Gastroesophageal sphincter (tissue), 3 donors: ENCODE measurements at regions not wholly inside any gene's neighbourhood (a gene's known extent, or its start where the extent isn't known, plus 50 kb on each side); places are given as distances from the start of the nearest gene placed in this dataset.

Source experiments
- CTCF ChIP-seq, 4 experiments: fragments of 200-600 bp in 2 of 4; fragments of 450-650 bp in 2 of 4; sonication (generic) in 1 of 4; IDR thresholded peaks; one replicate each; pipeline ENCODE4 v1.5.1; 2017 to 2019; ENCODE audit warnings: antibody characterized with exemption in 4 of 4, mild to moderate bottlenecking in 2 of 4, moderate library complexity in 2 of 4
- EP300 ChIP-seq: sonication (generic); formaldehyde crosslinking; IDR thresholded peaks from one replicate; pipeline ENCODE4 v1.6.1; 2017; ENCODE audit warnings: antibody characterized with exemption, mild to moderate bottlenecking
- POLR2A ChIP-seq, 2 donors: fragments of 450-650 bp; IDR thresholded peaks; one replicate each; pipeline ENCODE4 v1.6.1; 2017; ENCODE audit warnings: antibody characterized with exemption in 2 of 2, mild to moderate bottlenecking in 2 of 2, moderate library complexity in 1 of 2
- POLR2AphosphoS5 ChIP-seq: sonication (generic); formaldehyde crosslinking; IDR thresholded peaks from one replicate; pipeline ENCODE4 v1.6.1; 2017; ENCODE audit warnings: antibody characterized with exemption

- TF ChIP-seq POLR2AphosphoS5: no peak
- TF ChIP-seq POLR2A (IDR thresholded peaks at IDR 0.05): no peak
- TF ChIP-seq EP300: no peak
- TF ChIP-seq CTCF (IDR thresholded peaks at IDR 0.05): no peak
Measured at GRCh38 chr6:33958526-33959328, 154.9 kb upstream of the MLN start.
